Muscle layer of colon (tissue), 2 donors: ENCODE measurements at regions not wholly inside any gene's neighbourhood (a gene's known extent, or its start where the extent isn't known, plus 50 kb on each side); places are given as distances from the start of the nearest gene placed in this dataset.

Experiments
- H3K27ac ChIP-seq: one replicate; pipeline ENCODE4 v1.7.0; 2013; ENCODE audit warnings: low read depth, mild to moderate bottlenecking, low read length, moderate library complexity
- H3K27me3 ChIP-seq, 2 donors: one replicate each; pipeline ENCODE4 v1.7.0; 2013; ENCODE audit warnings: low read length in 2 of 2, mild to moderate bottlenecking in 2 of 2; ENCODE audit not compliant: insufficient read depth in 2 of 2, control insufficient read depth in 1 of 2
- H3K36me3 ChIP-seq: one replicate; pipeline ENCODE4 v1.7.0; 2013; ENCODE audit warnings: mild to moderate bottlenecking, low read length; ENCODE audit not compliant: insufficient read depth
- H3K4me1 ChIP-seq: one replicate; pipeline ENCODE4 v1.7.0; 2013; ENCODE audit warnings: mild to moderate bottlenecking, low read length; ENCODE audit not compliant: insufficient read depth
- H3K4me3 ChIP-seq, 2 donors: one replicate each; pipeline ENCODE4 v1.7.0; 2013; ENCODE audit warnings: low read length in 2 of 2, low read depth in 1 of 2, mild to moderate bottlenecking in 1 of 2, moderate library complexity in 1 of 2
- H3K9ac ChIP-seq: one replicate; pipeline ENCODE4 v1.7.0; 2013; ENCODE audit warnings: low read length
- H3K9me3 ChIP-seq: one replicate; pipeline ENCODE4 v1.7.0; 2013; ENCODE audit warnings: mild to moderate bottlenecking, low read length
- donor health status: abdominal sarcoma.
- donor health status: Adenocarcinoma of cecum.

- H3K4me3 ChIP-seq = no peak overlapping the region
- peaks cover 17% of the 10 kb centered on the region for H3K4me1 ChIP-seq
- no peaks in the 10 kb centered on the region for H3K36me3 ChIP-seq
- no peaks in the 10 kb centered on the region for H3K27me3 ChIP-seq
- H3K9me3 ChIP-seq = no peaks in the 10 kb centered on the region
- no peak overlapping the region for H3K9ac ChIP-seq
- no peak overlapping the region for H3K27ac ChIP-seq
Measured at GRCh38 chr13:26961890-26962615, 201.5 kb upstream of the GPR12 start.

- no peak overlapping the region for H3K4me3 ChIP-seq
- no peaks in the 10 kb centered on the region for H3K4me1 ChIP-seq
- no peak overlapping the region for H3K27ac ChIP-seq
- H3K36me3 ChIP-seq = no peaks in the 10 kb centered on the region
- H3K9me3 ChIP-seq = no peaks in the 10 kb centered on the region
- no peak overlapping the region for H3K9ac ChIP-seq
- no peaks in the 10 kb centered on the region for H3K27me3 ChIP-seq
Measured at GRCh38 chr13:26957182-26957581, 196.6 kb upstream of the GPR12 start.

GRCh38 chr13:26956522-26957142 is 196.0 kb upstream of the GPR12 start:
- no peaks in the 10 kb centered on the region for H3K9me3 ChIP-seq
- H3K4me1 ChIP-seq = no peaks in the 10 kb centered on the region
- H3K36me3 ChIP-seq = no peaks in the 10 kb centered on the region
- H3K27ac ChIP-seq = no peak overlapping the region
- H3K27me3 ChIP-seq = no peaks in the 10 kb centered on the region
- no peak overlapping the region for H3K9ac ChIP-seq
- no peak overlapping the region for H3K4me3 ChIP-seq

GRCh38 chr13:26954976-26955375 is 194.4 kb upstream of the GPR12 start:
- Histone ChIP-seq H3K36me3 (no peaks in the 10 kb centered on the region), H3K4me3 (no peak overlapping the region), H3K27me3 (no peaks in the 10 kb centered on the region), H3K4me1 (no peaks in the 10 kb centered on the region), H3K9me3 (no peaks in the 10 kb centered on the region), H3K9ac (no peak overlapping the region), H3K27ac (no peak overlapping the region)

- H3K27ac ChIP-seq = no peak overlapping the region
- no peaks in the 10 kb centered on the region for H3K27me3 ChIP-seq
- H3K9me3 ChIP-seq = no peaks in the 10 kb centered on the region
- H3K9ac ChIP-seq = no peak overlapping the region
- H3K4me3 ChIP-seq = no peak overlapping the region
- H3K36me3 ChIP-seq = no peaks in the 10 kb centered on the region
- H3K4me1 ChIP-seq = no peaks in the 10 kb centered on the region
Measured at GRCh38 chr13:26953291-26953690, 192.7 kb upstream of the GPR12 start.

GRCh38 chr13:26952551-26953143 is 192.1 kb upstream of the GPR12 start:
- H3K36me3 ChIP-seq = no peaks in the 10 kb centered on the region
- no peak overlapping the region for H3K4me3 ChIP-seq
- H3K9ac ChIP-seq = no peak overlapping the region
- no peaks in the 10 kb centered on the region for H3K27me3 ChIP-seq
- no peak overlapping the region for H3K27ac ChIP-seq
- no peaks in the 10 kb centered on the region for H3K4me1 ChIP-seq
- H3K9me3 ChIP-seq = no peaks in the 10 kb centered on the region

GRCh38 chr13:26951581-26952177 is 191.1 kb upstream of the GPR12 start:
- Histone ChIP-seq H3K27ac (no peak overlapping the region), H3K9ac (no peak overlapping the region), H3K4me1 (no peaks in the 10 kb centered on the region)

GRCh38 chr13:26950968-26951367 is 190.4 kb upstream of the GPR12 start:
- Histone ChIP-seq H3K9ac (no peak overlapping the region), H3K4me3 (no peak overlapping the region), H3K4me1 (no peaks in the 10 kb centered on the region), H3K27me3 (no peaks in the 10 kb centered on the region), H3K36me3 (no peaks in the 10 kb centered on the region), H3K9me3 (no peaks in the 10 kb centered on the region), H3K27ac (no peak overlapping the region)

More at GRCh38 chr13:26951581-26952177, 191.1 kb upstream of the GPR12 start:
- Histone ChIP-seq H3K4me3 (no peak overlapping the region), H3K36me3 (no peaks in the 10 kb centered on the region), H3K9me3 (no peaks in the 10 kb centered on the region), H3K27me3 (no peaks in the 10 kb centered on the region)

- Histone ChIP-seq H3K27ac (no peak overlapping the region), H3K4me3 (no peak overlapping the region), H3K27me3 (no peaks in the 10 kb centered on the region), H3K4me1 (no peaks in the 10 kb centered on the region), H3K9me3 (no peaks in the 10 kb centered on the region), H3K36me3 (no peaks in the 10 kb centered on the region), H3K9ac (no peak overlapping the region)
Measured at GRCh38 chr13:26950546-26950945, 190.0 kb upstream of the GPR12 start.

- Histone ChIP-seq H3K4me3 (no peak overlapping the region), H3K27ac (no peak overlapping the region), H3K27me3 (no peaks in the 10 kb centered on the region), H3K4me1 (no peaks in the 10 kb centered on the region), H3K9me3 (no peaks in the 10 kb centered on the region), H3K36me3 (no peaks in the 10 kb centered on the region), H3K9ac (no peak overlapping the region)
Measured at GRCh38 chr13:26949701-26950502, 189.3 kb upstream of the GPR12 start.

- no peaks in the 10 kb centered on the region for H3K4me1 ChIP-seq
- H3K27me3 ChIP-seq = no peaks in the 10 kb centered on the region
- H3K36me3 ChIP-seq = no peaks in the 10 kb centered on the region
- no peaks in the 10 kb centered on the region for H3K9me3 ChIP-seq
- H3K9ac ChIP-seq = no peak overlapping the region
- no peak overlapping the region for H3K27ac ChIP-seq
- no peak overlapping the region for H3K4me3 ChIP-seq
Measured at GRCh38 chr13:26948353-26948752, 187.8 kb upstream of the GPR12 start.
